ENCODE measurements at regions not wholly inside any gene's neighbourhood (a gene's known extent, or its start where the extent isn't known, plus 50 kb on each side); places are given as distances from the start of the nearest gene placed in this dataset.
"Not testable (repeated sequence)": the region's sequence is repeated elsewhere in the genome, so short reads cannot be mapped to it uniquely, and the experiment has no call there.

DNA sequence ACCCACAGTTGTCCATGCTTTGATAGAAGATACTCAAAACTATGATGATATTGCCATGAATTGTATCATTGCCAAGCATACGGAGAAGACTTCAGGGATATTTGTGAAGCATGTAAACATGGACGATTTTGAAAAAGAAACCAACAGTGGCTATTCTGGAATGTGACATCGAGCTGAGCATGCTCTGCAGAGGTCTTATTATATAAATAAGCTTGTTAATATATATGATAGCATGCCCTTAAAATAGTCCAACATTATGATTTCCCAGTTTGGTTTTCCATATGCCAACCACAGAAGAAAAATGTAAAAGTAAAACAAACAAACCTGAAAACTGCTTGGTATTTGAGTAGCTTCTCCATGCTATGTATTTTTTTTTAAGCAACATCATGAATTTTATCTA is 159.1 kb downstream of the LNPK start:
- H3K4me3 ChIP-seq (ENCODE audit: low read depth, low read length), result no peak overlapping the region
- H3K4me1 ChIP-seq, result no peaks in the 10 kb centered on the region
- no peaks in the 10 kb centered on the region for H3K36me3 ChIP-seq (ENCODE audit: control insufficient read depth, insufficient read depth, low read length)
- no peak overlapping the region for H3K27ac ChIP-seq
- no peaks in the 10 kb centered on the region for H3K9me3 ChIP-seq (ENCODE audit: control insufficient read depth, low read length)
- TF ChIP-seq, protein P1, sequence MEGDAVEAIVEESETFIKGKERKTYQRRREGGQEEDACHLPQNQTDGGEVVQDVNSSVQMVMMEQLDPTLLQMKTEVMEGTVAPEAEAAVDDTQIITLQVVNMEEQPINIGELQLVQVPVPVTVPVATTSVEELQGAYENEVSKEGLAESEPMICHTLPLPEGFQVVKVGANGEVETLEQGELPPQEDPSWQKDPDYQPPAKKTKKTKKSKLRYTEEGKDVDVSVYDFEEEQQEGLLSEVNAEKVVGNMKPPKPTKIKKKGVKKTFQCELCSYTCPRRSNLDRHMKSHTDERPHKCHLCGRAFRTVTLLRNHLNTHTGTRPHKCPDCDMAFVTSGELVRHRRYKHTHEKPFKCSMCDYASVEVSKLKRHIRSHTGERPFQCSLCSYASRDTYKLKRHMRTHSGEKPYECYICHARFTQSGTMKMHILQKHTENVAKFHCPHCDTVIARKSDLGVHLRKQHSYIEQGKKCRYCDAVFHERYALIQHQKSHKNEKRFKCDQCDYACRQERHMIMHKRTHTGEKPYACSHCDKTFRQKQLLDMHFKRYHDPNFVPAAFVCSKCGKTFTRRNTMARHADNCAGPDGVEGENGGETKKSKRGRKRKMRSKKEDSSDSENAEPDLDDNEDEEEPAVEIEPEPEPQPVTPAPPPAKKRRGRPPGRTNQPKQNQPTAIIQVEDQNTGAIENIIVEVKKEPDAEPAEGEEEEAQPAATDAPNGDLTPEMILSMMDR (IDR thresholded peaks at IDR 0.05), result no peak
- no peaks in the 10 kb centered on the region for H3K79me2 ChIP-seq
- no peak overlapping the region for H2AFZ ChIP-seq
- no peaks in the 10 kb centered on the region for H3K27me3 ChIP-seq (ENCODE audit: control insufficient read depth, insufficient read depth, low read length)
- H3K9ac ChIP-seq, result no peak overlapping the region
- H3K4me2 ChIP-seq (ENCODE audit: low read length), result no peak overlapping the region

GRCh38 chr2:175840765-175841164 is 161.3 kb downstream of the LNPK start:
- H3K4me1 ChIP-seq; H2AFZ ChIP-seq; H3K9ac ChIP-seq; H3K4me2 ChIP-seq (ENCODE audit: low read length); H3K27me3 ChIP-seq (ENCODE audit: control insufficient read depth, insufficient read depth, low read length); H3K27ac ChIP-seq; H3K9me3 ChIP-seq (ENCODE audit: control insufficient read depth, low read length); H3K4me3 ChIP-seq (ENCODE audit: low read depth, low read length); H3K79me2 ChIP-seq; H3K36me3 ChIP-seq (ENCODE audit: control insufficient read depth, insufficient read depth, low read length): not testable (repeated sequence)

DNA sequence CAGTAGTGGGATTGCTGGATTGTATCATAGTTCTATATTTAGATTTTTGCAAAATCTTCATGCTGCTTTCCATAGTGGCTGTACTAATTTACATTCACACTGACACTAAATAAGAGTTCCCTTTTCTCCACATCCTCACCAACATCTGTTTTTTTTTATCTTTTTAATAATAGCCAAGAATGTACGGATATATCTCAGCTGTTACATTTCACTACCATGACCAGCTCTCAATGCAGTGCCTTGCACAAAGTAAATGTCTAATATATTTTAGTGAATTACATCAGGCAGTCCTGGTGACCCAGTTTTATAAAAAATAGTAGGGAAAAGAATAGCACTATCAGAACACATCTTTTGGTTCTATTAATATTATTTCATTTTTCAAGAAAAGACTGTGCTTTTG is 161.8 kb downstream of the LNPK start:
- no peaks in the 10 kb centered on the region for H3K9me3 ChIP-seq (ENCODE audit: control insufficient read depth, low read length)
- H3K9ac ChIP-seq, result no peak overlapping the region
- H3K4me3 ChIP-seq (ENCODE audit: low read depth, low read length), result no peak overlapping the region
- H3K36me3 ChIP-seq (ENCODE audit: control insufficient read depth, insufficient read depth, low read length), result no peaks in the 10 kb centered on the region
- no peak overlapping the region for H3K27ac ChIP-seq
- no peak overlapping the region for H3K4me2 ChIP-seq (ENCODE audit: low read length)
- no peaks in the 10 kb centered on the region for H3K79me2 ChIP-seq
- TF ChIP-seq, protein P1 (IDR thresholded peaks at IDR 0.05), result no peak
- H2AFZ ChIP-seq, result no peak overlapping the region
- H3K27me3 ChIP-seq (ENCODE audit: control insufficient read depth, insufficient read depth, low read length), result no peaks in the 10 kb centered on the region
- no peaks in the 10 kb centered on the region for H3K4me1 ChIP-seq

GRCh38 chr2:175838979-175839378 is 163.1 kb downstream of the LNPK start:
- Histone ChIP-seq H3K36me3 (ENCODE audit: control insufficient read depth, insufficient read depth, low read length) (no peaks in the 10 kb centered on the region), H3K9ac (no peak overlapping the region), H3K9me3 (ENCODE audit: control insufficient read depth, low read length) (no peaks in the 10 kb centered on the region), H3K27me3 (ENCODE audit: control insufficient read depth, insufficient read depth, low read length) (no peaks in the 10 kb centered on the region), H3K4me1 (no peaks in the 10 kb centered on the region), H3K27ac (no peak overlapping the region), H3K4me2 (ENCODE audit: low read length) (no peak overlapping the region), H3K79me2 (no peaks in the 10 kb centered on the region), H3K4me3 (ENCODE audit: low read depth, low read length) (no peak overlapping the region), H2AFZ (no peak overlapping the region)
- TF ChIP-seq, protein P1 (IDR thresholded peaks at IDR 0.05), result no peak

- Histone ChIP-seq H3K27me3 (ENCODE audit: control insufficient read depth, insufficient read depth, low read length) (no peaks in the 10 kb centered on the region), H3K36me3 (ENCODE audit: control insufficient read depth, insufficient read depth, low read length) (no peaks in the 10 kb centered on the region), H2AFZ (no peak overlapping the region), H3K9me3 (ENCODE audit: control insufficient read depth, low read length) (no peaks in the 10 kb centered on the region), H3K4me2 (ENCODE audit: low read length) (no peak overlapping the region), H3K4me3 (ENCODE audit: low read depth, low read length) (no peak overlapping the region), H3K9ac (no peak overlapping the region), H3K79me2 (no peaks in the 10 kb centered on the region), H3K4me1 (no peaks in the 10 kb centered on the region), H3K27ac (no peak overlapping the region)
- TF ChIP-seq, protein P1 (IDR thresholded peaks at IDR 0.05), result no peak
These were observed 165.0 kb downstream of the LNPK start for GRCh38 chr2:175837046-175837445.

All from parathyroid adenoma (tissue), 2 donors.